ENCODE measurements at regions not wholly inside any gene's neighbourhood (a gene's known extent, or its start where the extent isn't known, plus 50 kb on each side); places are given as distances from the start of the nearest gene placed in this dataset.

GRCh38 chr7:97269741-97270140, 152.2 kb downstream of the SDHAF3 start:
- Histone ChIP-seq H2BK120ac (replicated peaks; ENCODE audit: low read depth, low read length) (no peak overlapping the region), H3K79me1 (ENCODE audit: low read depth, low read length) (no peaks in the 10 kb centered on the region), H4K5ac (ENCODE audit: insufficient read length, low read depth, low read length) (no peak overlapping the region), H2BK12ac (ENCODE audit: low read depth, low read length) (no peak overlapping the region), H3K18ac (ENCODE audit: extremely low read depth, low read length) (no peak overlapping the region), H3K27ac (ENCODE audit: low read depth, low read length) (no peak overlapping the region), H4K91ac (replicated peaks; ENCODE audit: insufficient read length, low read length) (no peak overlapping the region), H2AFZ (ENCODE audit: low read length) (no peak overlapping the region), H3K14ac (ENCODE audit: insufficient read length) (no peak overlapping the region), H2BK20ac (ENCODE audit: low read length) (no peak overlapping the region), H3K27me3 (replicated peaks in 1 of 4; ENCODE audit: control insufficient read depth in 3 of 4, extremely low read depth in 1 of 4, insufficient read depth in 3 of 4, low read length in 3 of 4) (no peaks in the 10 kb centered on the region), H3K23ac (ENCODE audit: insufficient read length) (no peak overlapping the region), H2BK5ac (ENCODE audit: low read depth, low read length) (no peak overlapping the region), H3K23me2 (ENCODE audit: low read depth, low read length) (no peaks in the 10 kb centered on the region), H4K20me1 (replicated peaks in 1 of 2; ENCODE audit: control insufficient read depth in 1 of 2, insufficient read depth in 2 of 2, low read length in 2 of 2) (no peaks in the 10 kb centered on the region), H3K4ac (replicated peaks; ENCODE audit: insufficient read length, low read depth, low read length) (no peak overlapping the region), H3K79me2 (ENCODE audit: control insufficient read depth in 1 of 2, insufficient read depth in 2 of 2, low read length in 2 of 2) (no peaks in the 10 kb centered on the region), H3K4me1 (replicated peaks in 1 of 4; ENCODE audit: control insufficient read depth in 3 of 4, insufficient read depth in 4 of 4, low read length in 3 of 4) (peaks cover 0 to 3% (median under 1%) of the 10 kb centered on the region in 4 experiments; a peak in 2 of 7 replicates), H2BK15ac (ENCODE audit: low read length) (no peak overlapping the region), H3K4me2 (ENCODE audit: insufficient read depth in 1 of 2, low read depth in 2 of 2, low read length in 2 of 2) (no peak overlapping the region), H2AK5ac (ENCODE audit: low read depth, low read length) (no peak overlapping the region), H3K9ac (replicated peaks in 1 of 4; ENCODE audit: extremely low read depth in 1 of 4, low read depth in 3 of 4, low read length in 3 of 4) (no peak overlapping the region), H4K8ac (ENCODE audit: extremely low read depth, insufficient read depth, low read length) (no peak overlapping the region), H3K36me3 (ENCODE audit: control insufficient read depth in 2 of 4, insufficient read depth in 4 of 4, low read length in 3 of 4) (no peaks in the 10 kb centered on the region), H3K4me3 (ENCODE audit: extremely low read depth in 1 of 4, insufficient read depth in 2 of 4, low read depth in 3 of 4, low read length in 4 of 4) (no peak overlapping the region), H3K56ac (replicated peaks; ENCODE audit: insufficient read length, low read depth, low read length) (no peak overlapping the region), H3K9me3 (ENCODE audit: insufficient read depth in 2 of 2, low read depth in 1 of 2, low read length in 1 of 2) (no peaks in the 10 kb centered on the region)
- CTCF ChIA-PET (ENCODE audit: partially characterized antibody) = no interaction called here
- POLR2A ChIA-PET (ENCODE audit: partially characterized antibody) = no interaction called here
- TF ChIP-seq FOSL1 (IDR thresholded peaks at IDR 0.05; ENCODE audit: insufficient read depth, low read depth, low read length) (no peak), JUN (IDR thresholded peaks at IDR 0.05; ENCODE audit: low read depth, low read length) (no peak), NRF1 (IDR thresholded peaks at IDR 0.05; ENCODE audit: low read depth, low read length) (no peak), E2F6 (IDR thresholded peaks at IDR 0.05) (no peak), HDAC2 (IDR thresholded peaks at IDR 0.05; ENCODE audit: borderline replicate concordance in 1 of 2, low read depth in 2 of 2, low read length in 2 of 2) (no peak), CTBP2 (IDR thresholded peaks at IDR 0.05; ENCODE audit: borderline replicate concordance, insufficient read depth, insufficient read length, low read length) (no peak), SIRT6 (IDR thresholded peaks at IDR 0.05; ENCODE audit: low read length) (no peak), SRF (IDR thresholded peaks at IDR 0.05; ENCODE audit: low read depth, low read length) (no peak), GTF2F1 (IDR thresholded peaks at IDR 0.05; ENCODE audit: borderline replicate concordance, low read depth, low read length) (no peak), KDM1A (IDR thresholded peaks at IDR 0.05; ENCODE audit: borderline replicate concordance, low read length) (no peak), TCF12 (IDR thresholded peaks at IDR 0.05; ENCODE audit: low read depth, low read length) (no peak), YY1 (IDR thresholded peaks at IDR 0.05; ENCODE audit: low read depth, low read length) (no peak), GABPA (IDR thresholded peaks at IDR 0.05; ENCODE audit: borderline replicate concordance, insufficient read depth, low read length) (no peak)
- FAIRE-seq (peak; percentile 39), DNase-seq (ENCODE audit: low read depth in 1 of 2, low spot score in 2 of 2) (no peak)
